Activated naive CD8-positive, alpha-beta T cell treated with anti-CD3 and anti-CD28 coated beads, Interleukin-2, amount 10 ng/mL, durations not matched to agents 7 days and 5 days (primary cell): ENCODE measurements at regions not wholly inside any gene's neighbourhood (a gene's known extent, or its start where the extent isn't known, plus 50 kb on each side); places are given as distances from the start of the nearest gene placed in this dataset.

Experiments used
- ATAC-seq: fragments of 150-1000 bp; cut with Tn5 transposase; one replicate; pipeline ENCODE4 v1.10.0; 2021; ENCODE audit warnings: low read depth, moderate library complexity
- POLR2A ChIA-PET: fragments of 350-600 bp; sonication (Branson Sonifier 250); formaldehyde crosslinking; loops from one replicate; lab custom pipeline; 2021; ENCODE audit warnings: antibody characterized with exemption; lab: Charles Lee
- DNase-seq: peaks from one replicate; pipeline ENCODE4 v3.0.0; 2021
- H3K27ac Mint-ChIP-seq: one replicate; pipeline ENCODE4 v1.8.0; 2022; ENCODE audit warnings: mild to moderate bottlenecking, mixed read lengths
- H3K27me3 Mint-ChIP-seq: one replicate; pipeline ENCODE4 v1.8.0; 2022; ENCODE audit warnings: mild to moderate bottlenecking, moderate library complexity, mixed read lengths
- H3K36me3 Mint-ChIP-seq: one replicate; pipeline ENCODE4 v1.8.0; 2021; ENCODE audit warnings: mild to moderate bottlenecking, mixed read lengths
- H3K4me1 Mint-ChIP-seq: one replicate; pipeline ENCODE4 v1.8.0; 2021; ENCODE audit warnings: mixed read lengths
- H3K4me3 Mint-ChIP-seq: one replicate; pipeline ENCODE4 v1.8.0; 2022; ENCODE audit warnings: mild to moderate bottlenecking, moderate library complexity, mixed read lengths
- H3K9me3 Mint-ChIP-seq: one replicate; pipeline ENCODE4 v1.8.0; 2021; ENCODE audit warnings: mixed read lengths

- no peaks in the 10 kb centered on the region for H3K27me3 Mint-ChIP-seq
- H3K4me3 Mint-ChIP-seq: no peak overlapping the region
- no peaks in the 10 kb centered on the region for H3K4me1 Mint-ChIP-seq
- ATAC-seq (no peak), DNase-seq (no peak)
- no peak overlapping the region for H3K27ac Mint-ChIP-seq
- no peaks in the 10 kb centered on the region for H3K36me3 Mint-ChIP-seq
- POLR2A ChIA-PET: no interaction called here
- peaks cover 2% of the 10 kb centered on the region for H3K9me3 Mint-ChIP-seq
Measured at GRCh38 chr10:65323802-65324201, 1602.0 kb upstream of the LRRTM3 start.

DNA sequence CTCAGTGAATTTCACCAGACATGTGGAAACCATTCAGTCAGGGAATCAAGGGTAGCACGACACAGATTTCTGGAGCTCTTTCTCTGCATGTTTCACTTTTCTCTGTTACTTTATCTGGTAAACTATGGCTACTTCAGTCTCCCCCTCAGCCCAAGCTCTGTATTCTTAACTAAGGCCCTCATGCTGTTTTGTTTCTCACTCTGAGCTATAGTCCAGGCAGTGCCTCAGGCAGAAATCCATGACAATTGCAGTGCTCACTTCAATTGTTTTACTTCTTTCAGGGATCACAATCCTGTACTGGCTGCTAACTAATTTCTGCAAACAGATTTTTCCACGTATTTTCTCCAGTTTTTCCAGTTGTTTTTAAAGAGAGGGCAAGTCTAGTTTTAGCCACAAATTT lies 1599.9 kb upstream of the LRRTM3 start:
- ATAC-seq (no peak), DNase-seq (no peak)
- peaks cover 2% of the 10 kb centered on the region for H3K9me3 Mint-ChIP-seq
- POLR2A ChIA-PET: no interaction called here
- no peaks in the 10 kb centered on the region for H3K27me3 Mint-ChIP-seq
- H3K4me3 Mint-ChIP-seq: no peak overlapping the region
- no peaks in the 10 kb centered on the region for H3K4me1 Mint-ChIP-seq
- no peaks in the 10 kb centered on the region for H3K36me3 Mint-ChIP-seq
- no peak overlapping the region for H3K27ac Mint-ChIP-seq

GRCh38 chr10:65328486-65328885 lies 1597.3 kb upstream of the LRRTM3 start:
- H3K27ac Mint-ChIP-seq: no peak overlapping the region
- no peaks in the 10 kb centered on the region for H3K27me3 Mint-ChIP-seq
- ATAC-seq: no peak
- POLR2A ChIA-PET: no interaction called here
- no peak overlapping the region for H3K4me3 Mint-ChIP-seq
- DNase-seq: no peak
- H3K36me3 Mint-ChIP-seq: no peaks in the 10 kb centered on the region
- H3K9me3 Mint-ChIP-seq: peaks cover 3% of the 10 kb centered on the region
- no peaks in the 10 kb centered on the region for H3K4me1 Mint-ChIP-seq

- DNase-seq (no peak), ATAC-seq (no peak)
- Mint-ChIP-seq H3K36me3 (no peaks in the 10 kb centered on the region), H3K9me3 (peaks cover 2% of the 10 kb centered on the region), H3K4me1 (no peaks in the 10 kb centered on the region), H3K4me3 (no peak overlapping the region), H3K27me3 (no peaks in the 10 kb centered on the region), H3K27ac (no peak overlapping the region)
- POLR2A ChIA-PET: no interaction called here
Measured at GRCh38 chr10:65335311-65335710, 1590.5 kb upstream of the LRRTM3 start.

- H3K9me3 Mint-ChIP-seq: no peaks in the 10 kb centered on the region
- no peaks in the 10 kb centered on the region for H3K36me3 Mint-ChIP-seq
- POLR2A ChIA-PET: no interaction called here
- H3K4me1 Mint-ChIP-seq: no peaks in the 10 kb centered on the region
- no peak overlapping the region for H3K27ac Mint-ChIP-seq
- no peak for DNase-seq
- H3K27me3 Mint-ChIP-seq: no peaks in the 10 kb centered on the region
- no peak overlapping the region for H3K4me3 Mint-ChIP-seq
- ATAC-seq: no peak
Measured at GRCh38 chr10:65340340-65340739, 1585.5 kb upstream of the LRRTM3 start.

DNA sequence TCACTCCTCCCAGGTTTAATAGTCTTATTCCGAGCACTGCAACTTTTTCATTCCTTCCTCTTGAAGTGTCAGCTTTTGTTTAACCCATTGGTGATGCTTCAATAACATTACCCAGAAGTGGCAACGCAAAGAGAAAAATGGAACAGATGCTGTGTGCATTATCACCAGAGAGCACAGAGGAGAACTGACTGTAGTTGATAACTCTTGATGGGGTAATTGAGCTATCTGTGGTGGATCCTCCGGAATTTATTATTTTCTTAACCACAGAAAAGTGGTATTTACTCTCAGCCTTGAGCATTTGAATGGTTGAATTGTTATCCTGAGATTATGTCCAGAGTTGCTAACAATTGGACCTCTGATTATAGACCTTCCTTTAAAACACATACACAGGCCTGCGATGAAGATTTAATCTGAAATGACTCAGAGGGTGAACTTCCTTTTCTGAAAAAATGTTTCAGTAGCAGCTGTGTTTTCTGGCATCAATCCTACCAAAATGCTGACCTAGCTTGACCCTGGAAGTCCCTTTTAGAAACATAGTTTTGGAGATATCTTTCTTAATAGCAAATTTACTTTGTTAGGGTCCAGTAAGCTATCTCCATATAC lies 1584.4 kb upstream of the LRRTM3 start:
- POLR2A ChIA-PET: no interaction called here
- no peaks in the 10 kb centered on the region for H3K36me3 Mint-ChIP-seq
- no peaks in the 10 kb centered on the region for H3K9me3 Mint-ChIP-seq
- DNase-seq: no peak
- no peak overlapping the region for H3K27ac Mint-ChIP-seq
- H3K4me1 Mint-ChIP-seq: no peaks in the 10 kb centered on the region
- H3K4me3 Mint-ChIP-seq: no peak overlapping the region
- no peaks in the 10 kb centered on the region for H3K27me3 Mint-ChIP-seq
- ATAC-seq: no peak

DNA sequence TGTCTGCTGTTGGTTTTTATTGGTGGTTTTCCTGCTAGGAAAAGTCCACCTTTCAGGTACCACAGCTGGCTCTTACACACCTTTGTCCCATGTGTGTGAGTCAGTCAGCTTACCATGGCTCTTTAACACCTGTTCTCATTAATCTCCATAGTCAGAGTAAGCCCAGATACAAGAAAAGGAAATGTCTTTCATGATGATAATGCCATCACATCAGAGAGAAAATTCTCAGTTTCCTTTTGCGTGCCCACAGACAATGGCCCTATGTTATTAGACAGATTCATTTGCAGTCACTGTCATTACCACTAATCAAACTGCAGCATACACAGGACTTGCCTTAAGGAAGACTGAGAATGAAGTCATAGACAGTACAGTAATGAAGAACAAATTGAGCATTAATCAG lies 1583.6 kb upstream of the LRRTM3 start:
- Mint-ChIP-seq H3K27ac (no peak overlapping the region), H3K36me3 (no peaks in the 10 kb centered on the region), H3K27me3 (no peaks in the 10 kb centered on the region), H3K4me3 (no peak overlapping the region), H3K4me1 (no peaks in the 10 kb centered on the region), H3K9me3 (no peaks in the 10 kb centered on the region)
- DNase-seq (no peak), ATAC-seq (no peak)
- POLR2A ChIA-PET: no interaction called here

- ATAC-seq (no peak), DNase-seq (no peak)
- POLR2A ChIA-PET: no interaction called here
- Mint-ChIP-seq H3K4me1 (no peaks in the 10 kb centered on the region), H3K36me3 (no peaks in the 10 kb centered on the region), H3K9me3 (no peaks in the 10 kb centered on the region), H3K27me3 (no peaks in the 10 kb centered on the region), H3K27ac (no peak overlapping the region), H3K4me3 (no peak overlapping the region)
Measured at GRCh38 chr10:65346466-65346865, 1579.4 kb upstream of the LRRTM3 start.

DNA sequence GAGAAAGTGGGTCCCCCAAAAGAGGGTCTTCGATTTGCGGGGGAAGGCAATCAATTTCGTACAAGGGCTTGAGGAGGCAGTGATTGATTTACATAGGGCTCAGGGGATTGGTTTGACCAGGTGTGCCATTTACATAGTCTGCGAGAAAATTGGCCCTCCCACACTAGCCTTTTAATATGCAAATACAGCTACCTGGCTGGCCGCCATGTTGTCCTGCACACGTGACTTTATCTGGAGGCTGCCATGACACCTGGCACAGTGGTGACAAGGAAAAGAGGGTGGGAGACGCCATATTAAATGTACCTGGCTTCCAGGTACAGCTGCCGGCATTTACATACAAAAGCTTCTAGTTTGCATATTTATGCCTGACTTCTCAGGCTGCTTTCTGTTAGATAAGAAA lies 1577.2 kb upstream of the LRRTM3 start:
- peaks cover 9% of the 10 kb centered on the region for H3K9me3 Mint-ChIP-seq
- H3K27me3 Mint-ChIP-seq: no peaks in the 10 kb centered on the region
- DNase-seq (no peak), ATAC-seq (no peak)
- no peak overlapping the region for H3K4me3 Mint-ChIP-seq
- H3K27ac Mint-ChIP-seq: no peak overlapping the region
- no peaks in the 10 kb centered on the region for H3K36me3 Mint-ChIP-seq
- H3K4me1 Mint-ChIP-seq: no peaks in the 10 kb centered on the region
- POLR2A ChIA-PET: no interaction called here

- POLR2A ChIA-PET: no interaction called here
- Mint-ChIP-seq H3K9me3 (peaks cover 9% of the 10 kb centered on the region), H3K4me1 (no peaks in the 10 kb centered on the region), H3K27me3 (no peaks in the 10 kb centered on the region), H3K4me3 (no peak overlapping the region), H3K36me3 (no peaks in the 10 kb centered on the region), H3K27ac (no peak overlapping the region)
- ATAC-seq (no peak), DNase-seq (no peak)
Measured at GRCh38 chr10:65350611-65351010, 1575.2 kb upstream of the LRRTM3 start.

GRCh38 chr10:65355141-65355680 lies 1570.6 kb upstream of the LRRTM3 start:
- no peak overlapping the region for H3K4me3 Mint-ChIP-seq
- no peaks in the 10 kb centered on the region for H3K4me1 Mint-ChIP-seq
- H3K36me3 Mint-ChIP-seq: no peaks in the 10 kb centered on the region
- ATAC-seq: no peak
- POLR2A ChIA-PET: no interaction called here
- peaks cover 13% of the 10 kb centered on the region for H3K9me3 Mint-ChIP-seq
- no peak overlapping the region for H3K27ac Mint-ChIP-seq
- DNase-seq: no peak
- H3K27me3 Mint-ChIP-seq: no peaks in the 10 kb centered on the region

DNA sequence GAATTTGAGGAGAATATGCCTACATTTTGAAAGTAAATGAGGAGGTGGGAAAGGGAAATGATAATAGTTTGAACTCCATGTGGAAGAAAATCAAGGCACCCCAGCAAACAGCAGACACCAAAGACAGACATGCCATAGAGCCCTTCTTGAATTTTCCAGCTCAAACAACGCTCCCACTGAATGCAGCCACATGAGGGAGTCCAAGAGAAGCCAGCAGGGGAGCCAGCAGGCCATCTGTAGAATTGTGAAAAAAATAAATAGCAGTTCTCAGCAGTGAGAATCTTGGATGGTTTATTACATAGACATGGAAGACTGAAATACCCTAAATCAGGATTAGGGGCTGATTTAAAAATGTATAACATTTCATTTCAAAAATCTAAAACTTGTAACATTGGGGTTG lies 1567.3 kb upstream of the LRRTM3 start:
- no peaks in the 10 kb centered on the region for H3K27me3 Mint-ChIP-seq
- no peak overlapping the region for H3K27ac Mint-ChIP-seq
- no peaks in the 10 kb centered on the region for H3K4me1 Mint-ChIP-seq
- no peak overlapping the region for H3K4me3 Mint-ChIP-seq
- DNase-seq (no peak), ATAC-seq (no peak)
- H3K36me3 Mint-ChIP-seq: no peaks in the 10 kb centered on the region
- POLR2A ChIA-PET: no interaction called here
- peaks cover 4% of the 10 kb centered on the region for H3K9me3 Mint-ChIP-seq

- Mint-ChIP-seq H3K4me1 (no peaks in the 10 kb centered on the region), H3K4me3 (no peak overlapping the region), H3K27me3 (no peaks in the 10 kb centered on the region), H3K9me3 (peaks cover 6% of the 10 kb centered on the region), H3K36me3 (no peaks in the 10 kb centered on the region), H3K27ac (no peak overlapping the region)
- DNase-seq (no peak), ATAC-seq (no peak)
- POLR2A ChIA-PET: no interaction called here
Measured at GRCh38 chr10:65360497-65360896, 1565.3 kb upstream of the LRRTM3 start.

- Mint-ChIP-seq H3K4me3 (no peak overlapping the region), H3K4me1 (no peaks in the 10 kb centered on the region), H3K9me3 (peaks cover 1% of the 10 kb centered on the region), H3K36me3 (no peaks in the 10 kb centered on the region), H3K27ac (no peak overlapping the region), H3K27me3 (no peaks in the 10 kb centered on the region)
- DNase-seq (no peak), ATAC-seq (no peak)
- POLR2A ChIA-PET: no interaction called here
Measured at GRCh38 chr10:65365878-65366277, 1560.0 kb upstream of the LRRTM3 start.

- Mint-ChIP-seq H3K9me3 (peaks cover 1% of the 10 kb centered on the region), H3K27me3 (no peaks in the 10 kb centered on the region), H3K4me3 (no peak overlapping the region), H3K36me3 (no peaks in the 10 kb centered on the region), H3K27ac (no peak overlapping the region), H3K4me1 (no peaks in the 10 kb centered on the region)
- ATAC-seq: no peak
- DNase-seq: no peak
- POLR2A ChIA-PET: no interaction called here
Measured at GRCh38 chr10:65367706-65368105, 1558.1 kb upstream of the LRRTM3 start.
